SK-N-SH (cell line): ENCODE measurements at regions not wholly inside any gene's neighbourhood (a gene's known extent, or its start where the extent isn't known, plus 50 kb on each side); places are given as distances from the start of the nearest gene placed in this dataset.

Experiments
- CTCF ChIA-PET: fragments of 300-600, 350-600 bp; formaldehyde crosslinking; extraction: SDS; loops from one replicate; lab custom pipeline; 2021; lab: Yijun Ruan, JAX
- POLR2A ChIA-PET: fragments of 350-600 bp; sonication (Branson Sonifier 250); formaldehyde crosslinking; extraction: SDS; loops from one replicate; lab custom pipeline; 2020; ENCODE audit warnings: antibody characterized with exemption, inconsistent platforms; lab: Yijun Ruan, JAX
- DNase-seq: peaks from one replicate; pipeline ENCODE4 v3.0.0; 2012
- H2AFZ ChIP-seq: fragments of 200-600 bp; sonication (generic); 2 replicates; pipeline ENCODE4 v1.8.1; 2016; ENCODE audit warnings: antibody characterized with exemption, mild to moderate bottlenecking, low read depth
- H3F3A ChIP-seq: fragments of 200-600 bp; sonication (generic); replicated peaks from 2 replicates; pipeline ENCODE3; 2016; ENCODE audit warnings: antibody characterized with exemption, mild to moderate bottlenecking; ENCODE audit not compliant: insufficient read depth
- H3K27ac ChIP-seq, 2 experiments: fragments of 200-500 bp in 1 of 2; fragments of 200-600 bp in 1 of 2; sonication (Bioruptor generic) in 1 of 2; sonication (generic), shearing (Covaris generic) in 1 of 2; 2 replicates each; pipeline versions ENCODE4 v1.5.1 to v1.6.1; 2014 to 2016; ENCODE audit warnings: low read depth in 2 of 2, inconsistent platforms in 1 of 2, low read length in 1 of 2, mild to moderate bottlenecking in 1 of 2, mixed read lengths in 1 of 2
- H3K27me3 ChIP-seq: fragments of 200-600 bp; sonication (generic), shearing (Covaris generic); 2 replicates; pipeline ENCODE4 v1.6.1; 2016; ENCODE audit warnings: mixed run types; ENCODE audit not compliant: insufficient read depth
- H3K36me3 ChIP-seq, 2 experiments: fragments of 200-500 bp in 1 of 2; fragments of 200-600 bp in 1 of 2; sonication (Bioruptor generic) in 1 of 2; sonication (generic) in 1 of 2; replicated peaks in 1 of 2; 2 replicates each; pipeline versions ENCODE3 to v1.5.1; 2014 to 2016; ENCODE audit warnings: low read length in 1 of 2, mild to moderate bottlenecking in 1 of 2; ENCODE audit not compliant: insufficient read depth in 2 of 2, control insufficient read depth in 1 of 2
- H3K4me1 ChIP-seq, 2 experiments: fragments of 200-500 bp in 1 of 2; fragments of 200-600 bp in 1 of 2; sonication (Bioruptor generic) in 1 of 2; sonication (generic), shearing (Covaris generic) in 1 of 2; 2 replicates each; pipeline versions ENCODE4 v1.5.1 to v1.6.1; 2014 to 2016; ENCODE audit warnings: low read depth in 1 of 2, low read length in 1 of 2, mixed run types in 1 of 2; ENCODE audit not compliant: insufficient read depth in 2 of 2, control insufficient read depth in 1 of 2
- H3K4me2 ChIP-seq: fragments of 200-600 bp; sonication (generic), shearing (Covaris generic); 2 replicates; pipeline ENCODE4 v1.6.1; 2017; ENCODE audit warnings: mixed run types
- H3K4me3 ChIP-seq, 2 experiments: fragments of 200-500 bp in 1 of 2; fragments of 200-600 bp in 1 of 2; sonication (Bioruptor generic) in 1 of 2; sonication (generic), shearing (Covaris generic) in 1 of 2; 2 replicates each; pipeline versions ENCODE4 v1.5.1 to v1.8.1; 2014 to 2016; ENCODE audit warnings: low read depth in 2 of 2, inconsistent platforms in 1 of 2, low read length in 1 of 2, mild to moderate bottlenecking in 1 of 2, mixed read lengths in 1 of 2, moderate library complexity in 1 of 2
- H3K79me2 ChIP-seq: fragments of 200-600 bp; sonication (generic); 2 replicates; pipeline ENCODE4 v1.8.1; 2017; ENCODE audit warnings: mild to moderate bottlenecking; ENCODE audit not compliant: insufficient read depth
- H3K9ac ChIP-seq: fragments of 200-600 bp; sonication (generic); 2 replicates; pipeline ENCODE4 v1.6.1; 2017; ENCODE audit warnings: mixed run types
- H3K9me2 ChIP-seq: fragments of 200-600 bp; sonication (generic); 2 replicates; pipeline ENCODE4 v1.6.1; 2017; ENCODE audit warnings: mixed run types
- H3K9me3 ChIP-seq: fragments of 200-600 bp; sonication (generic); 2 replicates; pipeline ENCODE4 v1.6.1; 2017; ENCODE audit warnings: mixed run types, mild to moderate bottlenecking, moderate library complexity
- H4K20me1 ChIP-seq: fragments of 200-600 bp; sonication (generic); 2 replicates; pipeline ENCODE4 v1.6.1; 2017; ENCODE audit warnings: mild to moderate bottlenecking, mixed run types; ENCODE audit not compliant: insufficient read depth
- CHD2 ChIP-seq: fragments of 150-350 bp; IDR thresholded peaks from 2 replicates; pipeline ENCODE4 v1.6.1; 2018; ENCODE audit warnings: low read length; ENCODE audit not compliant: partially characterized antibody
- EP300 ChIP-seq, 2 experiments: IDR thresholded peaks; 2 replicates each; pipeline versions ENCODE4 v1.4.0 to v1.6.1; 2012; ENCODE audit warnings: borderline replicate concordance in 1 of 2, low read depth in 1 of 2, low read length in 1 of 2
- FOSL2 ChIP-seq: IDR thresholded peaks from 2 replicates; pipeline ENCODE4 v1.4.0; 2012; ENCODE audit warnings: low read depth, mild to moderate bottlenecking, moderate library complexity, borderline replicate concordance
- FOXJ3 ChIP-seq: sonication (generic); formaldehyde crosslinking; IDR thresholded peaks from 2 replicates; pipeline ENCODE4 v1.5.1; 2020; ENCODE audit warnings: mild to moderate bottlenecking, missing genetic modification reagents
- GABPA ChIP-seq: IDR thresholded peaks from 2 replicates; pipeline ENCODE4 v1.4.0; 2012; ENCODE audit warnings: low read depth, mild to moderate bottlenecking
- IRF3 ChIP-seq: fragments of 150-350 bp; IDR thresholded peaks from 2 replicates; pipeline ENCODE4 v1.6.1; 2016; ENCODE audit warnings: mild to moderate bottlenecking, low read depth, low read length
- NRF1 ChIP-seq: IDR thresholded peaks from 2 replicates; pipeline ENCODE4 v1.6.1; 2012; ENCODE audit warnings: low read depth, mild to moderate bottlenecking, low read length
- RCOR1 ChIP-seq: fragments of 150-350 bp; IDR thresholded peaks from 2 replicates; pipeline ENCODE4 v1.6.1; 2017; ENCODE audit warnings: antibody characterized with exemption, low read length
- REST ChIP-seq: IDR thresholded peaks from 2 replicates; pipeline ENCODE4 v1.6.1; 2012; ENCODE audit warnings: mild to moderate bottlenecking, low read depth, low read length, moderate library complexity
- SMC3 ChIP-seq: IDR thresholded peaks from 2 replicates; pipeline ENCODE4 v1.6.1; 2012; ENCODE audit warnings: low read depth, low read length, improper control_type of control experiment
- TCF12 ChIP-seq: IDR thresholded peaks from 2 replicates; pipeline ENCODE4 v1.4.0; 2012
- TEAD4 ChIP-seq: IDR thresholded peaks from 2 replicates; pipeline ENCODE4 v1.4.0; 2012; ENCODE audit warnings: mild to moderate bottlenecking, borderline replicate concordance; ENCODE audit not compliant: insufficient read depth
- USF1 ChIP-seq: IDR thresholded peaks from 2 replicates; pipeline ENCODE4 v1.4.0; 2012; ENCODE audit warnings: low read depth, borderline replicate concordance
- YY1 ChIP-seq: IDR thresholded peaks from 2 replicates; pipeline ENCODE4 v1.4.0; 2012; ENCODE audit warnings: low read depth, mild to moderate bottlenecking
- WGBS: methylation state at CpG from one replicate; pipeline ENCODE4 v1.1.6; 2017; ENCODE audit warnings: low lambda C conversion rate; 5-methylcytosine and 5-hydroxymethylcytosine counted together
- TF ChIP-seq, protein P1 (sequence below): IDR thresholded peaks from 2 replicates; pipeline ENCODE4 v1.4.0; 2012; ENCODE audit warnings: low read depth
- TF ChIP-seq, protein P2 (sequence below): fragments of 150-350 bp; IDR thresholded peaks from 2 replicates; pipeline ENCODE4 v1.6.1; 2017; ENCODE audit warnings: antibody characterized with exemption, low read length, low read depth, borderline replicate concordance
- TF ChIP-seq, protein P3 (sequence below): fragments of 200-600 bp; sonication (generic); IDR thresholded peaks from 2 replicates; pipeline ENCODE4 v1.6.1; 2017; ENCODE audit warnings: antibody characterized with exemption, mild to moderate bottlenecking, moderate library complexity
- TF ChIP-seq, protein P4 (sequence below): IDR thresholded peaks from 2 replicates; pipeline ENCODE4; 2012

- H3K9ac ChIP-seq = no peak overlapping the region
- 0% methylated on average over 6 of the region's 7 CpGs for WGBS
- H3K27ac ChIP-seq = no peak overlapping the region
- H3K9me3 ChIP-seq = no peaks in the 10 kb centered on the region; the same call in 1 of the 2 replicates
- H3K9me2 ChIP-seq = no peaks in the 10 kb centered on the region
- H3K36me3 ChIP-seq = no peaks in the 10 kb centered on the region
- no peaks in the 10 kb centered on the region for H4K20me1 ChIP-seq
- no peaks in the 10 kb centered on the region for H3K4me1 ChIP-seq
- no peaks in the 10 kb centered on the region for H3K27me3 ChIP-seq
- TF ChIP-seq CHD2 = no peak
- TF ChIP-seq, protein P1, sequence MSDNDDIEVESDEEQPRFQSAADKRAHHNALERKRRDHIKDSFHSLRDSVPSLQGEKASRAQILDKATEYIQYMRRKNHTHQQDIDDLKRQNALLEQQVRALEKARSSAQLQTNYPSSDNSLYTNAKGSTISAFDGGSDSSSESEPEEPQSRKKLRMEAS = no peak
- TF ChIP-seq, protein P2, sequence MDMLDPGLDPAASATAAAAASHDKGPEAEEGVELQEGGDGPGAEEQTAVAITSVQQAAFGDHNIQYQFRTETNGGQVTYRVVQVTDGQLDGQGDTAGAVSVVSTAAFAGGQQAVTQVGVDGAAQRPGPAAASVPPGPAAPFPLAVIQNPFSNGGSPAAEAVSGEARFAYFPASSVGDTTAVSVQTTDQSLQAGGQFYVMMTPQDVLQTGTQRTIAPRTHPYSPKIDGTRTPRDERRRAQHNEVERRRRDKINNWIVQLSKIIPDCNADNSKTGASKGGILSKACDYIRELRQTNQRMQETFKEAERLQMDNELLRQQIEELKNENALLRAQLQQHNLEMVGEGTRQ = no peak
- TF ChIP-seq EP300 (IDR thresholded peaks at IDR 0.05; ENCODE audit: borderline replicate concordance in 1 of 2, low read depth in 1 of 2, low read length in 1 of 2) = no peak
- TF ChIP-seq GABPA = no peak
- no peak for TF ChIP-seq RCOR1
- no peak overlapping the region for H2AFZ ChIP-seq
- H3K79me2 ChIP-seq = no peaks in the 10 kb centered on the region
- no peak overlapping the region for H3K4me3 ChIP-seq
- CTCF ChIA-PET = no interaction called here
- POLR2A ChIA-PET = no interaction called here
- DNase-seq = no peak
- no peaks in the 10 kb centered on the region for H3F3A ChIP-seq
- no peak overlapping the region for H3K4me2 ChIP-seq
These were observed 469.3 kb downstream of the TBC1D22A start for GRCh38 chr22:47231759-47232158.

DNA sequence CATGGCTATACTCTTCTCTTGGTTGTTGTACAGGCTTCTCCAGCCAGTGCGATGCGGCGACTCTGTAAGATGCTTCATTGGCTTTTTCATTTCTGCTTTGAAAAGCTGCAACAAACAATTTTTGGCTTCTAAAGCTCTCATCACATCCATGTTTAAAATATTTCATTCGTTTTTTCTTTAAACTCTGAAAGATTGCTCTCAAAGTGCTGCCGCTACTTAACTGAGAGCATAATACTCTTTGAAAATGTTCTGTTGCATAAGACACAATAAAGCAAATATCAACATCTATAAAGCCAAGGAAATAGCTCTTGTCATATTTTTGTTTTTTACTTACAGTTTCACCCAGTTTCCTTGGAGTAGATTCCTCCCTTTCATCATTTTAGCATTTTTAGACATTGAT is 468.3 kb downstream of the TBC1D22A start:
- Histone ChIP-seq H2AFZ (no peak overlapping the region), H3K4me2 (no peak overlapping the region), H3K4me1 (no peaks in the 10 kb centered on the region), H3K9me2 (no peaks in the 10 kb centered on the region), H3F3A (no peaks in the 10 kb centered on the region), H3K79me2 (no peaks in the 10 kb centered on the region), H3K27me3 (no peaks in the 10 kb centered on the region), H3K27ac (no peak overlapping the region), H4K20me1 (no peaks in the 10 kb centered on the region), H3K9ac (no peak overlapping the region), H3K9me3 (no peaks in the 10 kb centered on the region; the same call in 1 of the 2 replicates), H3K36me3 (no peaks in the 10 kb centered on the region), H3K4me3 (no peak overlapping the region)
- ChIA-PET CTCF (no interaction called here), POLR2A (no interaction called here)
- no peak for DNase-seq
- WGBS = 76% methylated on average over 5 of the region's 5 CpGs
- TF ChIP-seq NRF1 (no peak), SMC3 (no peak), TEAD4 (no peak), YY1 (no peak), IRF3 (no peak), FOSL2 (no peak), FOXJ3 (CRISPR knock-in tag) (no peak), TCF12 (no peak), REST (no peak), USF1 (no peak)
- TF ChIP-seq, protein P3, sequence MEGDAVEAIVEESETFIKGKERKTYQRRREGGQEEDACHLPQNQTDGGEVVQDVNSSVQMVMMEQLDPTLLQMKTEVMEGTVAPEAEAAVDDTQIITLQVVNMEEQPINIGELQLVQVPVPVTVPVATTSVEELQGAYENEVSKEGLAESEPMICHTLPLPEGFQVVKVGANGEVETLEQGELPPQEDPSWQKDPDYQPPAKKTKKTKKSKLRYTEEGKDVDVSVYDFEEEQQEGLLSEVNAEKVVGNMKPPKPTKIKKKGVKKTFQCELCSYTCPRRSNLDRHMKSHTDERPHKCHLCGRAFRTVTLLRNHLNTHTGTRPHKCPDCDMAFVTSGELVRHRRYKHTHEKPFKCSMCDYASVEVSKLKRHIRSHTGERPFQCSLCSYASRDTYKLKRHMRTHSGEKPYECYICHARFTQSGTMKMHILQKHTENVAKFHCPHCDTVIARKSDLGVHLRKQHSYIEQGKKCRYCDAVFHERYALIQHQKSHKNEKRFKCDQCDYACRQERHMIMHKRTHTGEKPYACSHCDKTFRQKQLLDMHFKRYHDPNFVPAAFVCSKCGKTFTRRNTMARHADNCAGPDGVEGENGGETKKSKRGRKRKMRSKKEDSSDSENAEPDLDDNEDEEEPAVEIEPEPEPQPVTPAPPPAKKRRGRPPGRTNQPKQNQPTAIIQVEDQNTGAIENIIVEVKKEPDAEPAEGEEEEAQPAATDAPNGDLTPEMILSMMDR = no peak
- TF ChIP-seq, protein P1 = no peak
- TF ChIP-seq, protein P4, sequence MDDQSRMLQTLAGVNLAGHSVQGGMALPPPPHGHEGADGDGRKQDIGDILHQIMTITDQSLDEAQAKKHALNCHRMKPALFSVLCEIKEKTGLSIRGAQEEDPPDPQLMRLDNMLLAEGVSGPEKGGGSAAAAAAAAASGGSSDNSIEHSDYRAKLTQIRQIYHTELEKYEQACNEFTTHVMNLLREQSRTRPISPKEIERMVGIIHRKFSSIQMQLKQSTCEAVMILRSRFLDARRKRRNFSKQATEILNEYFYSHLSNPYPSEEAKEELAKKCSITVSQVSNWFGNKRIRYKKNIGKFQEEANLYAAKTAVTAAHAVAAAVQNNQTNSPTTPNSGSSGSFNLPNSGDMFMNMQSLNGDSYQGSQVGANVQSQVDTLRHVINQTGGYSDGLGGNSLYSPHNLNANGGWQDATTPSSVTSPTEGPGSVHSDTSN = no peak
